BE2C (cell line): ENCODE measurements at regions not wholly inside any gene's neighbourhood (a gene's known extent, or its start where the extent isn't known, plus 50 kb on each side); places are given as distances from the start of the nearest gene placed in this dataset.
"Not testable (repeated sequence)": the region's sequence is repeated elsewhere in the genome, so short reads cannot be mapped to it uniquely, and the experiment has no call there.

Experiments used
- DNase-seq: peaks from one replicate; pipeline ENCODE4 v3.0.0-alpha.2; 2020
- H3K27me3 ChIP-seq: fragments of 250-450 bp; sonication (Bioruptor Pico); 2 replicates; pipeline ENCODE4 v1.5.1; 2020; ENCODE audit warnings: mild to moderate bottlenecking
- H3K36me3 ChIP-seq: fragments of 250-450 bp; sonication (Bioruptor Pico); 2 replicates; pipeline ENCODE4 v1.5.1; 2020; ENCODE audit warnings: mild to moderate bottlenecking
- H3K4me1 ChIP-seq: fragments of 250-450 bp; sonication (Bioruptor Pico); 2 replicates; pipeline ENCODE4 v1.5.1; 2020
- H3K4me3 ChIP-seq: 2 replicates; pipeline ENCODE4 v1.5.1; 2011; ENCODE audit warnings: low read depth, low read length
- H3K9me3 ChIP-seq: fragments of 250-450 bp; sonication (Bioruptor Pico); 2 replicates; pipeline ENCODE4 v1.5.1; 2020
- TF ChIP-seq, protein P1 (sequence below): IDR thresholded peaks from 2 replicates; pipeline ENCODE4 v1.5.1; 2012; ENCODE audit warnings: mild to moderate bottlenecking, low read depth, low read length

- DNase-seq = peak; percentile 39
- no peaks in the 10 kb centered on the region for H3K9me3 ChIP-seq
Observed at GRCh38 chr14:29016050-29016900, 249.7 kb downstream of the FOXG1 start.

GRCh38 chr14:29023505-29023904 lies 256.9 kb downstream of the FOXG1 start:
- not testable (repeated sequence) for H3K36me3 ChIP-seq, H3K4me1 ChIP-seq, H3K9me3 ChIP-seq, H3K27me3 ChIP-seq, H3K4me3 ChIP-seq, DNase-seq

More at GRCh38 chr14:29016050-29016900, 249.7 kb downstream of the FOXG1 start:
- no peaks in the 10 kb centered on the region for H3K4me1 ChIP-seq
- TF ChIP-seq, protein P1, sequence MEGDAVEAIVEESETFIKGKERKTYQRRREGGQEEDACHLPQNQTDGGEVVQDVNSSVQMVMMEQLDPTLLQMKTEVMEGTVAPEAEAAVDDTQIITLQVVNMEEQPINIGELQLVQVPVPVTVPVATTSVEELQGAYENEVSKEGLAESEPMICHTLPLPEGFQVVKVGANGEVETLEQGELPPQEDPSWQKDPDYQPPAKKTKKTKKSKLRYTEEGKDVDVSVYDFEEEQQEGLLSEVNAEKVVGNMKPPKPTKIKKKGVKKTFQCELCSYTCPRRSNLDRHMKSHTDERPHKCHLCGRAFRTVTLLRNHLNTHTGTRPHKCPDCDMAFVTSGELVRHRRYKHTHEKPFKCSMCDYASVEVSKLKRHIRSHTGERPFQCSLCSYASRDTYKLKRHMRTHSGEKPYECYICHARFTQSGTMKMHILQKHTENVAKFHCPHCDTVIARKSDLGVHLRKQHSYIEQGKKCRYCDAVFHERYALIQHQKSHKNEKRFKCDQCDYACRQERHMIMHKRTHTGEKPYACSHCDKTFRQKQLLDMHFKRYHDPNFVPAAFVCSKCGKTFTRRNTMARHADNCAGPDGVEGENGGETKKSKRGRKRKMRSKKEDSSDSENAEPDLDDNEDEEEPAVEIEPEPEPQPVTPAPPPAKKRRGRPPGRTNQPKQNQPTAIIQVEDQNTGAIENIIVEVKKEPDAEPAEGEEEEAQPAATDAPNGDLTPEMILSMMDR = peak; percentile 68
- no peaks in the 10 kb centered on the region for H3K36me3 ChIP-seq
- no peak overlapping the region for H3K4me3 ChIP-seq
- no peaks in the 10 kb centered on the region for H3K27me3 ChIP-seq

GRCh38 chr14:29027441-29027840 lies 260.9 kb downstream of the FOXG1 start:
- H3K27me3 ChIP-seq, H3K4me3 ChIP-seq, H3K9me3 ChIP-seq, H3K36me3 ChIP-seq, DNase-seq, H3K4me1 ChIP-seq: not testable (repeated sequence)

DNA sequence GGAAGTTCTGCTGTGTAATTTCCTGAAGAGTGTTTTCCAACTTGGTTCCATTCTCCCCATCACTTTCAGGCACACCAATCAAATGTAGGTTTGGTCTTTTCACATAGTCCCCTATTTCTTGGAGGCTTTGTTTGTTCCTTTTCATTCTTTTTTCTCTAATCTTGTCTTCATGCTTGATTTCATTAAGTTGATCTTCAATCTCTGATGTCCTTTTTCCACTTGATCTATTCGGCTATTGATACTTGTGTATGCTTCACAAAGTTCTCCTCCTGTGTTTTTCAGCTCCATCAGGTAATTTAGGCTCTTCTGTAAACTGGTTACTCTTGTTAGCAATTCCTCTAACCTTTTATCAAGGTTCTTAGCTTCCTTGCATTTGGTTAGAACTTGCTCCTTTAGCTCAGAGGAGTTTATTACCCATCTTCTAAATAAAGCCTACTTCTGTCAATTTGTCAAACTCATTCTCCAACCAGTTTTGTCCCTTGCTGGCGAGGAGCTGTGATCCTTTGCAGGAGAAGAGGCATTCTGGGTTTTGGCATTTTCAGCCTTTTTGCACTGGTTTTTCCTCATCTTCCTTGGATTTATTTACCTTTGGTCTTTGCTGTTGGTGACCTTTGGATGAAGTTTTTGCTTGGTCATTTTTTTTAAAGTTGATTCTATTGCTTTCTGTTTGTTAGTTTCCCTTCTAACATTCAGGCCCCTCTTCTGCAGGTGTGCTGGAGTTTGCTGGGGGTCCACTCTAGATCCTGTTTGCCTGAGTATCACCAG lies 261.5 kb downstream of the FOXG1 start:
- H3K27me3 ChIP-seq, H3K4me3 ChIP-seq, DNase-seq, H3K4me1 ChIP-seq, H3K9me3 ChIP-seq, H3K36me3 ChIP-seq: not testable (repeated sequence)

- H3K4me1 ChIP-seq = no peaks in the 10 kb centered on the region
- TF ChIP-seq, protein P1 = no peak
- no peak overlapping the region for H3K4me3 ChIP-seq
- DNase-seq = no peak
- H3K9me3 ChIP-seq = no peaks in the 10 kb centered on the region
- no peaks in the 10 kb centered on the region for H3K27me3 ChIP-seq
- no peaks in the 10 kb centered on the region for H3K36me3 ChIP-seq
Observed at GRCh38 chr14:29028973-29029582, 262.5 kb downstream of the FOXG1 start.

GRCh38 chr14:29030121-29030520 lies 263.5 kb downstream of the FOXG1 start:
- Histone ChIP-seq H3K4me1 (no peaks in the 10 kb centered on the region), H3K36me3 (no peaks in the 10 kb centered on the region), H3K27me3 (no peaks in the 10 kb centered on the region), H3K9me3 (no peaks in the 10 kb centered on the region), H3K4me3 (no peak overlapping the region)
- TF ChIP-seq, protein P1 = no peak
- no peak for DNase-seq

- H3K4me1 ChIP-seq = no peaks in the 10 kb centered on the region
- H3K4me3 ChIP-seq = no peak overlapping the region
- TF ChIP-seq, protein P1 = no peak
- no peak for DNase-seq
- H3K36me3 ChIP-seq = no peaks in the 10 kb centered on the region
- no peaks in the 10 kb centered on the region for H3K9me3 ChIP-seq
- H3K27me3 ChIP-seq = no peaks in the 10 kb centered on the region
Observed at GRCh38 chr14:29030970-29031369, 264.4 kb downstream of the FOXG1 start.
